ENCODE measurements at regions not wholly inside any gene's neighbourhood (a gene's known extent, or its start where the extent isn't known, plus 50 kb on each side); places are given as distances from the start of the nearest gene placed in this dataset.

DNA sequence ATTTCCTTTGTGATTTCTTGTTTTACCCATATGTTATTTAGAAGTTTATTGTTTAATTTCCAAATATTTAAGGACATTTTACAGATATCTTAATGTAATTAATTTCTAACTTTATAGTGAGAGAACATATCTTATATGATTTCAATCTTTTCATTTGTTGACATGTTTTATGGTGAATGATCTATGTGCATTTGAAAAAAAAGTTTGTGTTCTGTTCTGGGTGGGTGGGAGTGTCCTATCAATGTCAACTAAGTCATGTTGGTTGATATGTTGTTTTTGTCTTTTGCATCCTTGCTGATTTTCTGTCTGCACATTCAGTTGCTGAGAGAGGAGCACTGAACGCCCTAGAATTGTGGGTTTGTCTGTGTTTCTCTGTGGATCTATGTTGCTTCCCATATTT lies 50.3 kb upstream of the CBFA2T3 start:
- no peak for TF ChIP-seq GATA1 (IDR thresholded peaks at IDR 0.05; ENCODE audit: low read depth, low read length)
- no peak for TF ChIP-seq POLR2A (IDR thresholded peaks at IDR 0.05; ENCODE audit: low read length)
- DNase-seq = no peak

- no peak for DNase-seq
- TF ChIP-seq POLR2A (IDR thresholded peaks at IDR 0.05; ENCODE audit: low read length) = no peak
- TF ChIP-seq GATA1 (IDR thresholded peaks at IDR 0.05; ENCODE audit: low read depth, low read length) = no peak
Observed at GRCh38 chr16:89031715-89032659, 55.0 kb upstream of the CBFA2T3 start.

GRCh38 chr16:89033304-89033703 lies 56.3 kb upstream of the CBFA2T3 start:
- no peak for DNase-seq
- TF ChIP-seq GATA1 (IDR thresholded peaks at IDR 0.05; ENCODE audit: low read depth, low read length) (no peak), POLR2A (IDR thresholded peaks at IDR 0.05; ENCODE audit: low read length) (no peak)

GRCh38 chr16:89033796-89034572 lies 57.0 kb upstream of the CBFA2T3 start:
- no peak for DNase-seq

GRCh38 chr16:89034573-89034961 lies 57.6 kb upstream of the CBFA2T3 start:
- TF ChIP-seq POLR2A (IDR thresholded peaks at IDR 0.05; ENCODE audit: low read length) = no peak
- no peak for TF ChIP-seq GATA1 (IDR thresholded peaks at IDR 0.05; ENCODE audit: low read depth, low read length)
- no peak for DNase-seq

More at GRCh38 chr16:89033796-89034572, 57.0 kb upstream of the CBFA2T3 start:
- no peak for TF ChIP-seq GATA1 (IDR thresholded peaks at IDR 0.05; ENCODE audit: low read depth, low read length)
- TF ChIP-seq POLR2A (IDR thresholded peaks at IDR 0.05; ENCODE audit: low read length) = no peak

GRCh38 chr16:89034971-89035668 lies 58.1 kb upstream of the CBFA2T3 start:
- TF ChIP-seq GATA1 (IDR thresholded peaks at IDR 0.05; ENCODE audit: low read depth, low read length) = no peak
- TF ChIP-seq POLR2A (IDR thresholded peaks at IDR 0.05; ENCODE audit: low read length) = no peak
- DNase-seq = peak; percentile 19 to 47

DNA sequence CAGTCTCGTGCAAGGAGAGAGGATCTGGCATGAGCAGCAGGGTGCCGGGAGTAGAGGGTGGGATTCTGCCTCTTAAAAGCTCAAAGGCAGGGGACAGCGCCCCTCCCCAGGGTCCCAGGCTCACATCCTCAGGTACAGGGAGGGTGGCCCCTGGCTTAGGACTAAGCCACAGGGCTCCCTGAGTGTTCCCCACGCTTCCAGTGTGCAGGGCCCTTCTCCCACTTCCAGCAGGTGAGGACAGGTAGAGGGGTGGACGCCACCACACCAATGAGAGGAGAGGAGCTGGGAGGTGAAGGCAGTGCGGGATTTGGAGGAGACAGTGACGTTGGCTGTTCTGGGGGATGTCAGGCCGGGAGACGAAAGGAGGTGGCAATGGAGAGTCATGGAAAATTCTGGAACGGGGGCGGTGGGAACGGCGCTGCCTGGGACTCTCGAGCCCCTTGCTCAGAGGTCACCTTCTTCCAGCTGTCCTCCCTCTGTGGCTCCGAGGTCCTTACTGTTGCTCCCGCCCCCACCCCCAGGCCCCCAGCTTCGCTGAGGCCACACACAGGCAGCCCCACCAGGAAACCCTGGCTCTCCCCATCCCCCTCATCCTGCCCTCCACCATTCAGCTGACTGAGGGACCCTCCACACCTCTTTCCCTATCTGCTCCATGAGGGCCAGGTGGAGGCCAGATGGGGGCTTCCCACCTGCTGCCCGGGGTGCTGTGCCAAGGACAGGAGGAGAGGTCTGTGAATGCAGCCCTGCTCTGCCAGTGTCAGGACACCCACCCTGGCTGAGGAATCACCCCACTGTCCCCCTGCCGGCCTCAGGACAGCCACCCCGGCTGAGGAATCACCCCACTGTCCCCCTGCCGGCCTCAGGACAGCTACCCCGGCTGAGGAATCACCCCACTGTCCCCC lies 57.7 kb upstream of the ACSF3 start:
- DNase-seq = no peak
- TF ChIP-seq GATA1 (IDR thresholded peaks at IDR 0.05; ENCODE audit: low read depth, low read length) = no peak
- TF ChIP-seq POLR2A (IDR thresholded peaks at IDR 0.05; ENCODE audit: low read length) = no peak

GRCh38 chr16:89036776-89037175 lies 56.9 kb upstream of the ACSF3 start:
- no peak for DNase-seq
- TF ChIP-seq POLR2A (IDR thresholded peaks at IDR 0.05; ENCODE audit: low read length) (no peak), GATA1 (IDR thresholded peaks at IDR 0.05; ENCODE audit: low read depth, low read length) (no peak)

DNA sequence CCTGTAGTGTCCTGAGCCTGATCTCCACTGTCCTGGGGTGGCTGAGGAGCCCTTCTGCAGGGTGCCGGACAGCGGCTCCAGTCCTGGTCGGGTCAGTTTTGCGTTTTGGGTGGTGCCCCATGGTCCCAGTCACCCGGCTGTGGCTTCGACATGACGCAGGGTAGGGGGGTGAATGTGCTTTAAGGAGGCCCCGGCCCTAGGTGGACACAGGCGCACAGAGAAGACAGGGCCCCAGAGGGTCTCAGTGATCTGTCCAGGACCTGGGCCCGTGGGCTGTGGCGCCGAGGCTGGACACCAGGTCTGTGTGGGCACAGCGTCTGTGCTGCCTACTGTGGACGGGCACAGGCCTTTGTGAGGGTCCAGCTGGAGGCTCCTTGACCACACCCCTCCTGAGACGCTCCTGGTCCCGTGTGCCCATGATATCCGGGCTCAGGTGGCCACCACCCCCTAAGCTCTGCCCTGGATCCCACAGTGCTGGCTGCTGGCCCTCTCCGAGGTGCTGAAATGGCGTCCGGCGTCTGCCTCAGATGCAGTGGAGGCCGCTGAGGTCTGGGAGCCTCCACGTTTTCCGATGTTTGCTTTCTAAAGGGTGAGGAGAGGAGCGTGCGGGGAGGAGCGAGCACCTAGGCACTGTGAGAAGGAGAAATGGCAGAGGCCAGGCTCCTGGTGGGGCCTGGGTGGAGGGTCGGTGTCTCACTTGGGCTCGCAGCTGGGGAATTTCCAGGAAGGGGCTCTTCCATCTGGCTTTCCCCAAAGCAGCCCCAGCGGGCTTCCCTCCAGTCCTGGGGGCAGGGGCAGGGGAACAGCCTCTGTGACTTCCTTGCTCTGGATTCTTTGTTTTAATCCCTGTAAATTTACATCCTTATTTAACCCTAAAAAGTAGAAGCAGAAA lies 56.1 kb upstream of the ACSF3 start:
- TF ChIP-seq GATA1 (IDR thresholded peaks at IDR 0.05; ENCODE audit: low read depth, low read length) (no peak), POLR2A (IDR thresholded peaks at IDR 0.05; ENCODE audit: low read length) (no peak)
- peak; percentile 52 to 55 for DNase-seq

DNA sequence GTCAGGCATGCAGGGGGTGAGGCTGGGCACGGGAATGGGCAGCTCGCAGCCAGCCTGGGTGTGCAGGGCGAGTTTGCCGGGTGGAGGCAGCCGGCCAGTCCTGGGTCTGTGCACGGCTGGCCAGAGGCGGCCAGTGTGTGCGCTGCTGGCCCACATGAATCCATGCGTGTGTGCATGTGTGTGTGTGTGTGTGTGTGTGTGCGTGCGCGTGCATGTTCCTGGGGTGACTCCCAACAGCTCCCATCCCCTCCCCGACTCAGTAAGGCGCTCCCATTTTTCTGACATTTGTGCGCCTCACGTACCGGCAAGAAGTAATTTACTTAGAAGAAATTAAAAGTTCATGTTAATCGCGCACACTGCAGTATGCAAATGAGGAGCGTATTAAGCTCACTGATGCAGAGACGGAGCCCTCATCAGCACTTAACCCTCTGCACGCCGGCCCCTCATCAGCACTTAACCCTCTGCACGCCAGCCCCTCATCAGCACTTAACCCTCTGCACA lies 55.4 kb upstream of the ACSF3 start:
- no peak for DNase-seq
- TF ChIP-seq GATA1 (IDR thresholded peaks at IDR 0.05; ENCODE audit: low read depth, low read length) (no peak), POLR2A (IDR thresholded peaks at IDR 0.05; ENCODE audit: low read length) (no peak)

DNA sequence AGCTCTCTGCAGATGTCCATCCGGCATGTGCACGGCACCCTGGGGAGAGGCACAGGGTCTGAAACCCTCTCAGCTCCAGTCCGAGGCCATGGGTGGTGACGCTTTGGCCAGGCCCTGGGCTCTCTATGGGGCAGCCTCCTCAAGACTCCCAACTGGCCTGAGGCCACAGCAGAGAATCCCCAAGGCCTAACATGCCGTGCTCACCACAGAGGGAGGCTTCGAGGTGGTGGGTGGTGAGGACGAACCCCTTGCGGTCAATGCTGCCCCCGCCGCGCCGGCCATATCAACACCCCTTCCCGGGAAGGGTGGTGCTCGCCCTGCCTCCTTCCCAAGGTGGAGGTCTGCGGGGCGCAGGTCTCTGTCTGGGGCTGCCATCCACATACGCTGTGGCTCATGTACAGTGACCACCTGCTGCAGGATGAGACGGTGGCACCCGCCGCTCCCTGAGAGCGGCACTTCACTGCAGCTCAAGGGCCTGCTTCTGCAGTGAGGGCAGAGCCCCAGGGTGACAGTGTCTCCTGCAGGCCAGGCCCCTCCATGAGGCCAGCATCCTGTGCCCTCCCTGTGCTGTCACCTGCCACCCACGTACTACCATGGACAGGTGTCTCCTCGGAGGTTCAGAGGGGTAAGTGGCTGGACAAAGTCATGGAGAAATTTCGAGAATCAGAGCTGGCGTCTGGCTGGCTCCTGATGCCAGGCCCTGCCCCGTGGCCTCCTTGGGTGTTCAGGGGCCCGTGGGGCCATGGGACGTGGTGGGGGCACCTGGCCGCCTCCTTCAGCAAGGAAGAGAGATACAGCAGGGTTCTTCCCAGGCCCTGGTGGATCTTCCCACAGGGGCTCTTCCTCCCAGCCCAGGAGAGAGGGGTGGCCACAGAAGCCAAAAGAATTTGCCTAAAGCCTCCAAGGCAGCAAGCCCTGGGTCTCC lies 54.6 kb upstream of the ACSF3 start:
- TF ChIP-seq POLR2A (IDR thresholded peaks at IDR 0.05; ENCODE audit: low read length) (no peak), GATA1 (IDR thresholded peaks at IDR 0.05; ENCODE audit: low read depth, low read length) (no peak)
- DNase-seq = no peak
